ENCODE measurements at regions not wholly inside any gene's neighbourhood (a gene's known extent, or its start where the extent isn't known, plus 50 kb on each side); places are given as distances from the start of the nearest gene placed in this dataset.

GRCh38 chr2:234830853-234831252 lies 121.0 kb upstream of the SH3BP4 start:
- no peak for TF ChIP-seq EP300 (IDR thresholded peaks at IDR 0.05)
- TF ChIP-seq CTCF (IDR thresholded peaks at IDR 0.05), result no peak
- TF ChIP-seq POLR2A (IDR thresholded peaks at IDR 0.05), result no peak
- TF ChIP-seq POLR2AphosphoS5 (IDR thresholded peaks at IDR 0.05), result no peak
